ENCODE measurements at regions not wholly inside any gene's neighbourhood (a gene's known extent, or its start where the extent isn't known, plus 50 kb on each side); places are given as distances from the start of the nearest gene placed in this dataset.
"Not testable (repeated sequence)": the region's sequence is repeated elsewhere in the genome, so short reads cannot be mapped to it uniquely, and the experiment has no call there.

- H3K9me3 Mint-ChIP-seq (ENCODE audit: low read depth); H3K4me3 Mint-ChIP-seq; H3K36me3 Mint-ChIP-seq (ENCODE audit: low read depth); CTCF ChIA-PET; DNase-seq; H3K27me3 Mint-ChIP-seq; intact Hi-C loops (cut with DNase I, micrococcal nuclease); H3K4me1 Mint-ChIP-seq; POLR2A ChIA-PET; ATAC-seq; H3K27ac Mint-ChIP-seq: not testable (repeated sequence)
These were observed 98.1 kb upstream of the SEC22B start for GRCh38 chr1:120274438-120274837.

DNA sequence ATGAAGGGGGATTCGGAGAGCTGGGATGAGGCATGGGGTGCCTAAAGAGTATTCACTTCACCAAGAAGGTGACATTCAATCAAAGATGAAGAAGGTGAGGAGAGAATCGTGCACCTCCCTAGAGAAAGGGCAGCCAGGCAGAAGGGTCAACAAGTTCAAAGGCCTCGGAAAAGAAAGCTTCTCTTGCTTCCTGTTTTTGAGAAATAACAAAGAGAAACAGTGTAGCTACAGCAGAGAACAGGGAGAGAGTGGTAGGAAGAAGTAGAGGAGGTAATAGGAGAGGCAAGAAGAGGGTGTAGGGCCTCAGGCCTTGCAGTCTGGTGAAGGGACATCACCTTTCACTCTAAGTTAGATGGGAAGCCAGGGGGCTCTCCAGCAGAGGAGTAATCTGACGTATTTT, 97.0 kb upstream of the SEC22B start:
- H3K36me3 Mint-ChIP-seq (ENCODE audit: low read depth); H3K4me1 Mint-ChIP-seq; H3K27me3 Mint-ChIP-seq; H3K27ac Mint-ChIP-seq; intact Hi-C loops (cut with DNase I, micrococcal nuclease); H3K4me3 Mint-ChIP-seq; H3K9me3 Mint-ChIP-seq (ENCODE audit: low read depth); ATAC-seq; DNase-seq; CTCF ChIA-PET; POLR2A ChIA-PET: not testable (repeated sequence)

- POLR2A ChIA-PET; ATAC-seq; H3K4me1 Mint-ChIP-seq; intact Hi-C loops (cut with DNase I, micrococcal nuclease); H3K36me3 Mint-ChIP-seq (ENCODE audit: low read depth); H3K9me3 Mint-ChIP-seq (ENCODE audit: low read depth); H3K4me3 Mint-ChIP-seq; H3K27me3 Mint-ChIP-seq; CTCF ChIA-PET; H3K27ac Mint-ChIP-seq; DNase-seq: not testable (repeated sequence)
These were observed 95.9 kb upstream of the SEC22B start for GRCh38 chr1:120272242-120272641.

DNA sequence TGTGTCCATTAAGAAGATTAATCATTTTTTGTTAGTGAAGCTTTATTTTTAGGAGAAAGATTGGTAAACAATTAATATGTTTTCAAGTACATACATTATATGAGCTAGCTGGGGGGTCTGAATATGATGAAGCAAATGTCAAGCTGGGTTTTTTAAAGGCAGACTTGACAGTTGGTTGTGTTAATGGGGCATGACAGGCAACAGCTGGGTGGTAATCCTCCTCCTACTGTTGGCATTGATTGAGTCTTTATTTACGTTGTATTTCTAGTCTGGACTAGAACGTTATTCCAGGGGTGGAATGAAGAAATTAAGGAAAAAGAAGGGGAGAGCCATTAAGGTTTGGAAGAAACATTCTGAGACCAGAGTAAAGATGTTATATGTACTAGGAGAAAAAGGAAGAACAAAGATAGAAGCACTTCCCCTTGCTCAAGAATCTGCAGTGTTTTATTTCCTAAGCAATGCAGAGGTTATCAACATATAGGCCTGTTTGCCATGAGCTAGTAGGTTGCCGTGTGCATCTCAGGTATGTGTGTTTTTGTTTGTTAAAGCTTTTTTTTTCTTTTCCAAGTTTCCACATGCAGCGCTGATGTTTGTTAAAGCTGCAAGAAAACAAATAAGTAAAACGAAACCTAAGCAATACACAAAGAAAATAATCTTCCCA, 95.4 kb upstream of the SEC22B start:
- H3K27me3 Mint-ChIP-seq; CTCF ChIA-PET; DNase-seq; H3K9me3 Mint-ChIP-seq (ENCODE audit: low read depth); H3K4me1 Mint-ChIP-seq; intact Hi-C loops (cut with DNase I, micrococcal nuclease); H3K27ac Mint-ChIP-seq; H3K36me3 Mint-ChIP-seq (ENCODE audit: low read depth); H3K4me3 Mint-ChIP-seq; POLR2A ChIA-PET; ATAC-seq: not testable (repeated sequence)

DNA sequence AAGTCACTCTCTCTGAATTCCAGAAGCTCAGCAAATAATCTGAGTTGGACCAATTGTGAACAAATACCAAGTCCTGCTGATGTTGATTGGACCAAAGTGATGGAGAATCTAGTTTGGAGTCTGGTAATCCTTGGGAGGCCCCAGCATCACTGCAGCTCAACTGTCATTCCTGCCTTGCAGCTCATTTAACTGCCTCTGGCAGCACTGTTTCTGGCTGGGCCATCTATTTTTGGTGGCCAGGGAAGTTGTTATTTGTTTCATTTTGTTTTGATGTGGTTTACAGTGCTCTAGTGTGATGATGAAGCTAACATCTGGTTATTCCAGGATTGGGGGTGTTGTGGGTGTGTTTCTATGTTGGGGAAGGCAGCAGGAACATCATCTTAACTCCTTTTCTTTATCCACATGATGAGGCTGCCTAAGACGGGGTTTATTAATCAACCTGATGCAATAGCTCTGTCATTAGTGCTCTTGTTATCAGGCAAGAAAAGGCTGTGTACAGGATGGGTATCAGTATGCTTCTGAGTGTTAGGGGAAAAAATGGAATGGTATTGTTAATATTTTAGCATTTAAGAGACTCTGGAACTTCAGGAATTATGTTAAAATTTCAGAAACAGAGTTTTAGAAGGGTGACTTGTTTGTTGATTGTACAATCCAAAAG, 91.7 kb upstream of the SEC22B start:
- H3K27ac Mint-ChIP-seq: not testable (repeated sequence)

GRCh38 chr1:120264564-120264963, 88.2 kb upstream of the SEC22B start:
- CTCF ChIA-PET; H3K36me3 Mint-ChIP-seq (ENCODE audit: low read depth): not testable (repeated sequence)

More for the DNA sequence above, 91.7 kb upstream of the SEC22B start:
- intact Hi-C loops (cut with DNase I, micrococcal nuclease); H3K9me3 Mint-ChIP-seq (ENCODE audit: low read depth); DNase-seq; ATAC-seq; POLR2A ChIA-PET; H3K36me3 Mint-ChIP-seq (ENCODE audit: low read depth); CTCF ChIA-PET; H3K27me3 Mint-ChIP-seq; H3K4me1 Mint-ChIP-seq; H3K4me3 Mint-ChIP-seq: not testable (repeated sequence)

DNA sequence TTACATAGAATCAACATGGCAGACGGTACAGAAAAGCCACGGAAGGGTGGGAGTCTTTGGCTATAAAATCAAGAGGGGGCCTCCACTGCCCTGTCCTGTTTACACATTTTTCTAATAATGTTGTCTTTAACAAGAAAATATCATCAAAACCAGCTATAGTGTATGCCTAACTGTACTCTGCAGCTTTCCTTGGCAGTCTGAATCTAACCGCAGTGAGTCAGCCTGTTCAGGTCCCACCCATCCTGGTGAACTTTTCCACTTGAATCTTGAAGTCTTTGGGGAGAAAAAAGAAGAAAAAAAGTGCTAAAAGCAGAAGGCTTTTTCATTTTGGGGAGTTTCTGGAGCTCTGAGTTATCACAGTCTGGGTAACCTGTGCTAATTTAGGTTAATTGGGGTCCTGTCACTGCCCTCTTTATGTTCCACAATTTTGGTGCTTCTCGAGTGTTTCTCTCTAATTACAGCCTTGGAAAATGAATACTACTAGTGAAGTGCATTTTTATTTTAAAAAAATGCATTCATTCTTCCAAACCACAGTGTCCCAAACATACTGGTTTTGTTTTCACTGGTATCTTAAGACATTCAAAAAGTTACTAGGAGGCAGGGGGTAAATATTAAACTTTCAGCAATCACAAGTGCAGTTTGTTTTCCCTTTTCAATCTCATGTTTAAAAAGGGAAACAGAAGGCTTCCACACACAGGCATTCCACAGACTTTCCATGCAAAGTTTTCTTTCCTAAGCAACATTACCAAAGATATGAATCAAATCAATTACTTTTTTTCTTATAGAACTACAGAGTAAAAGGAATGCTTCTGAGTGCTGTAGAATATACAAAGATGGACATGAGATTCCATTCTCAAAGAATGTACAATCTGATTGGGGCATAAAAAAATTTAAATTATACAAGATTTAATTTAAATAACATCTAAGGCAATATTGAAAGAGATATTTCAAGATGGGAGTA, 86.8 kb upstream of the SEC22B start:
- ATAC-seq; H3K27me3 Mint-ChIP-seq; POLR2A ChIA-PET; H3K4me1 Mint-ChIP-seq; H3K4me3 Mint-ChIP-seq; H3K9me3 Mint-ChIP-seq (ENCODE audit: low read depth); H3K27ac Mint-ChIP-seq; CTCF ChIA-PET; intact Hi-C loops (cut with DNase I, micrococcal nuclease); H3K36me3 Mint-ChIP-seq (ENCODE audit: low read depth); DNase-seq: not testable (repeated sequence)

More at GRCh38 chr1:120264564-120264963, 88.2 kb upstream of the SEC22B start:
- ATAC-seq; H3K4me1 Mint-ChIP-seq; H3K27ac Mint-ChIP-seq; H3K9me3 Mint-ChIP-seq (ENCODE audit: low read depth); intact Hi-C loops (cut with DNase I, micrococcal nuclease); DNase-seq; H3K27me3 Mint-ChIP-seq; POLR2A ChIA-PET; H3K4me3 Mint-ChIP-seq: not testable (repeated sequence)

- CTCF ChIA-PET; H3K4me1 Mint-ChIP-seq; DNase-seq; H3K9me3 Mint-ChIP-seq (ENCODE audit: low read depth); H3K27ac Mint-ChIP-seq; POLR2A ChIA-PET; H3K27me3 Mint-ChIP-seq; ATAC-seq; H3K4me3 Mint-ChIP-seq; intact Hi-C loops (cut with DNase I, micrococcal nuclease); H3K36me3 Mint-ChIP-seq (ENCODE audit: low read depth): not testable (repeated sequence)
These were observed 81.4 kb upstream of the SEC22B start for GRCh38 chr1:120257778-120258105.

DNA sequence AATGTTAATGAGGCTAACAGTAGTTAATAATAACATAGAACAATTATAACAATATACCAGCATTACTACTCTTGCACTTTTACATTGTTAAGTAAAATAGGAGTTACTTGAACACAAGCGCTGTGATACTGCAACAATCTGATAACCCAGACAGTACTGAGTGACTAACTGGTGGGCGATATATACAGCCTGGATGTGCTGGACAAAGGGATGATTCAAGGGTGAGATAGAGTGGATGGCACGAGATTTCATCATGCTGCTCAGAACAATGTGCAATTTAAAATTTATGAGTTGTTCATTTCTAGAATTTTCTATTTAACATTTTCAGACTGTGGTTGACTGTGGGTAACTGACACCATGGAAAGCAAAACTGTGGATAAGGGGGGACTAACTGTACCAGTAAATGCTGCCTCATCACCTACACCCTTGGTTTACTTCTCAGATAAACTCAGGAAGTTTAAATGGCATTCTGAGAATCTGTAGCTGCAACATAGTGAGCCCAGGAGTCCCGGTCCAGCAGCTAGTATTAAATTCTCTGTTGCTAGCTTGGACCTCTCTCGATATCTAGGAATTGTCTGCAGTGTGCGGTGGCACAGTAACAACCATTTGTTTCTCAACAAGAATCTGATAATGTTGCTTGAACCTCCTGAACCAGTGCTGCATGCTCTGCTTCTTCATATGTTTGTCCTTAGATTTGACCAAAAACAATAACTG, 80.9 kb upstream of the SEC22B start:
- H3K9me3 Mint-ChIP-seq (ENCODE audit: low read depth); POLR2A ChIA-PET; H3K4me1 Mint-ChIP-seq; CTCF ChIA-PET; DNase-seq; H3K36me3 Mint-ChIP-seq (ENCODE audit: low read depth); intact Hi-C loops (cut with DNase I, micrococcal nuclease); H3K27ac Mint-ChIP-seq; H3K27me3 Mint-ChIP-seq; H3K4me3 Mint-ChIP-seq: not testable (repeated sequence)
- peak; percentile 92 for ATAC-seq

- CTCF ChIA-PET; ATAC-seq; H3K27me3 Mint-ChIP-seq; intact Hi-C loops (cut with DNase I, micrococcal nuclease); H3K4me3 Mint-ChIP-seq; H3K27ac Mint-ChIP-seq; H3K9me3 Mint-ChIP-seq (ENCODE audit: low read depth); H3K4me1 Mint-ChIP-seq; POLR2A ChIA-PET; DNase-seq; H3K36me3 Mint-ChIP-seq (ENCODE audit: low read depth): not testable (repeated sequence)
These were observed 74.4 kb upstream of the SEC22B start for GRCh38 chr1:120250756-120251155.

DNA sequence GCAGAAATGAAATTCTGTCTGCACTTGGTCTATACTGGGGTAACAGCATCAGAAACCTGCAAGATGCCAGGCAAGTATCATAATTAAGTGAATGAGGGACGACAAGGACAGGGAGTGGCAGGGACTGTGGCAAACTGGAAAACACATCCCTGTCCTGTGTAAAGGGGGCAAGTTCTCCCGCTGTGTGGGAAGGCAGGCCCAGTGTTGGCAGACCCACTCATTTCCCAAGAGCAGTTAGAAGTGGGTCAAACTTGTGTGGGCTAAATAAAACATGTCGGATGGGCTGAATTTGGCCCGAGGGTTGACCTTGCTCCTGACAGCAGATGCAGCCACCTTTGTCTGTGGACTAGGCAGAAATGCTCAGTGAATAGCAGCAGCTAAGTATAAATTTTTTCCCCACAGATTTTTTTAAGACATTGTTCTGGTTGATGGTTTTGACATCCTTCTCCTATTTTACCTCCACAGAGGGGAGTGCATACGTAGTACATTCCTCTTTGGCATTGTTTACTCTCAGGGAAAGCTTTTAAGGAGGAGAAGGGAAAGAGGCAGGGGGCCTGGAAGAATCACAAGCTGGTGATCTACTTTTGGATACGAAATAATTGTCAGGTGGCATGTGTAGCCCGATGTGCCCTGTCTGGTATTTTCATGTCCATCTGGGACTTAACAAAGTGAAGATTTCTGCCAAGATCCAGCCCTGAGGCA, 72.6 kb upstream of the SEC22B start:
- H3K9me3 Mint-ChIP-seq (ENCODE audit: low read depth); intact Hi-C loops (cut with DNase I, micrococcal nuclease); DNase-seq; H3K4me1 Mint-ChIP-seq; H3K4me3 Mint-ChIP-seq; POLR2A ChIA-PET; CTCF ChIA-PET; H3K27ac Mint-ChIP-seq; H3K36me3 Mint-ChIP-seq (ENCODE audit: low read depth); ATAC-seq; H3K27me3 Mint-ChIP-seq: not testable (repeated sequence)
